Stimulated activated memory B cell treated with anti-CD40 and anti-IgM and Interleukin-4, amounts not matched to agents 10 μg/mL and 1 μg/mL and 100 μg/mL, for 72 hours (primary cell): ENCODE measurements at regions not wholly inside any gene's neighbourhood (a gene's known extent, or its start where the extent isn't known, plus 50 kb on each side); places are given as distances from the start of the nearest gene placed in this dataset.

ENCODE experiments used
- ATAC-seq: fragments of 150-1000 bp; cut with Tn5 transposase; 2 replicates; pipeline ENCODE4 v1.10.0; 2021
- H3K27ac Mint-ChIP-seq: one replicate; pipeline ENCODE4 v1.8.0; 2022; ENCODE audit warnings: mild to moderate bottlenecking, mixed read lengths
- H3K27me3 Mint-ChIP-seq: one replicate; pipeline ENCODE4 v1.8.0; 2022; ENCODE audit warnings: mixed read lengths
- H3K36me3 Mint-ChIP-seq: one replicate; pipeline ENCODE4 v1.8.0; 2022; ENCODE audit warnings: mixed read lengths
- H3K4me1 Mint-ChIP-seq: one replicate; pipeline ENCODE4 v1.8.0; 2022; ENCODE audit warnings: mixed read lengths
- H3K4me3 Mint-ChIP-seq: one replicate; pipeline ENCODE4 v1.8.0; 2022; ENCODE audit warnings: mild to moderate bottlenecking, moderate library complexity, mixed read lengths
- H3K9me3 Mint-ChIP-seq: one replicate; pipeline ENCODE4 v1.8.0; 2022; ENCODE audit warnings: mixed read lengths

DNA sequence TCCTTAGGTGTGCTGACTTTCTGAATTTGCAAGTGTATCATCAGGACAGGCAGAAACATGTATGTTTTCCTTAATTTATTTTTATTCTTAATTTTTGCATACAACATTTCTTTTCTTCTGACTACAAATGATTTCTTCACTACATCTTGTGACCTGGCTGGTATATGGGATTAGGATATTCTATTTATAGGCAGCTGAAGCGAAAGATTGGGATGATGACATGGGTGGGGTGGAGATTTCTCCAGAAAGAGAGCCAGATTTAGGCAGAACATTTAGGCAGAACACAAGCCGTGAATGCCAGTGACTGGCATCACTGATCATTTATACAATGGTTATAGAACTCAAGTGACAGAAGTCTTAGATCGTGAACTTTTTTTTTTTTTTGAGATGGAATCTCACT, 256.7 kb downstream of the KLF6 start:
- Mint-ChIP-seq H3K27ac (no peak overlapping the region), H3K4me3 (no peak overlapping the region), H3K27me3 (no peaks in the 10 kb centered on the region), H3K4me1 (no peaks in the 10 kb centered on the region), H3K36me3 (no peaks in the 10 kb centered on the region), H3K9me3 (no peaks in the 10 kb centered on the region)
- no peak for ATAC-seq

DNA sequence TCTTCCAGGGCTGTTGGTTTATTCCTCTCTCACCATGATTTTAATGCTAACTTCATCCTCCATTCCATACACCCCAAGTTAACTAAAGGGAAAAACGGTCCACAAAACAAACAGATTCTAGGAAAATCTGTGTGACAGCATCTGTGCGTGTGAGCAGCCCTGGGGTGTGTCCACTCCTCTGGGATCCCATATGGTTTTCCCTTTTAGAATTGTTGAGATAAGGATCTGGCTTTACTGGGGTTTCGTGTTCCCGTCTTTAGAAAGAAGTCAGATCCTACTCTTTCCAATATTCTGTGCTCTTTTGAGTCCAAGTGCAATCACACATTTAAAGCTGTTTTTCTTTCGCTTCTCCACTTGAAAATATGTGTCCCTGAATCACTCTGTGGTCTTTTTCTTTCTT, 257.1 kb downstream of the KLF6 start:
- Mint-ChIP-seq H3K4me3 (no peak overlapping the region), H3K9me3 (no peaks in the 10 kb centered on the region), H3K36me3 (no peaks in the 10 kb centered on the region), H3K27ac (no peak overlapping the region), H3K4me1 (no peaks in the 10 kb centered on the region), H3K27me3 (no peaks in the 10 kb centered on the region)
- ATAC-seq: no peak

DNA sequence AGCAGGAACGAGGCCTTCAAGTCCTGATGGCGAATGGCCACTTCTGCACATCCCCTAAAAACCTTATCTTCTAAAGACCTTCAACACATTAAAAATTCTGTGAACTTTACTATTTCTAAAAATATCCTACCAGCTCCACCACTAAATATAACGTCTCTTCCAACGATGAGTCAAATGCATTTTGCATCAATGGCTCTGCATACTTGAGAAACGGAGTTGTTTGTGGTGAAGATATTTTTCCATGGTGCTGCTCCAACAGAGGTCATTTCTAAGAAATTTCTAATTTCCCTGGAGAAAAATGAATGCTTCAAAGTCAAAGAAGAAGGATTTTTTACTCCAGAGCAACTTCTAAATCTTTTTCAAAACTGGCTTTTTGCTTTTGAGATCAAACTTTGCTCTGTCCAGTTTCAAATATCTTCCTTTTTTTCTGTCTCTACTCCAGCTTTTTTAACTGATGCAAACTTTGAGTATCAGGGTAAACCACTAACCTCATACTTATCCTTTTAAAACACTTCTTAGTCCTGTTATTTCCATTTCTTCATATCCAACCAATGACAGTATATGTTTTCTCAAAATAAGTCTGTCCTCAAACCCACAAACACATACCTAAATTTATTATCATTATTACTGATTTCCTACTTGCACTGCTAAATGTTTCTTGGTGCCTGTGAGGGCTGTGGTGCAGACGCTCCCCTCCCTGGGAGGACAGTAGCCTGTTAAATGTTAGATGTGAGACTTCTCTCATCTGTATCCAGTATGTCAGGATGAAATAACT, 258.1 kb downstream of the KLF6 start:
- H3K4me1 Mint-ChIP-seq: no peaks in the 10 kb centered on the region
- no peaks in the 10 kb centered on the region for H3K36me3 Mint-ChIP-seq
- ATAC-seq: no peak
- no peaks in the 10 kb centered on the region for H3K9me3 Mint-ChIP-seq
- H3K4me3 Mint-ChIP-seq: no peak overlapping the region
- H3K27me3 Mint-ChIP-seq: no peaks in the 10 kb centered on the region
- H3K27ac Mint-ChIP-seq: no peak overlapping the region

DNA sequence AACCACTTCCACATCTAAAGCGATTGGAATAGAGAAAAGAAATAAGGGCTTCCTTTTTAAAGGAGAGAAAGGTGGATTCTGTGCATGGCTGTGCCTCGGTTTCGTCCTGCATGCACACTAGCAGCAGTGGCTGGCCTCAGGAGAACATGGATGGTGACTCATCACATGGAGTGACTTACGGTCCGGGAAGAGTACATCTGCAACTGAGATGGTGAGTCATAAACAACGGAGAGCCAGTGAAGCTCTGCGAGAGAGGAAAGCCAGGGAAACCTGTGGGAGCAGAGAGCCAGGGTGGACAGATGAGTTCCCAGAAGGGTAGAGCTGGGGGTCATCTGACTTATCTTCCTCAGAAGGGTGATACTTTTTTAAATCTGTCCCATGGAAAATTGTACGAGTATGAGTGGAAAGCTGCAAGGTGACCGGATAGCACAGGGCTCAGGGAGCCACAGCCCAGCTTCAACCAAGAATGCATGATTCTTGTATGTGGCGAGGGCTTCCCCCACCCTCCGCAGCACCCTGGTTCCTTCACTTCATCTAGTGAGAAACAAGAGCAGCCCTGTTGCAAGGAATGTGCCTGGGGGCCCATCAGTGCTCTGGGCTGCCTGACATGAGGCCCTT, 259.1 kb downstream of the KLF6 start:
- H3K27ac Mint-ChIP-seq: no peak overlapping the region
- ATAC-seq: no peak
- no peak overlapping the region for H3K4me3 Mint-ChIP-seq
- no peaks in the 10 kb centered on the region for H3K4me1 Mint-ChIP-seq
- H3K27me3 Mint-ChIP-seq: no peaks in the 10 kb centered on the region
- no peaks in the 10 kb centered on the region for H3K9me3 Mint-ChIP-seq
- H3K36me3 Mint-ChIP-seq: no peaks in the 10 kb centered on the region

DNA sequence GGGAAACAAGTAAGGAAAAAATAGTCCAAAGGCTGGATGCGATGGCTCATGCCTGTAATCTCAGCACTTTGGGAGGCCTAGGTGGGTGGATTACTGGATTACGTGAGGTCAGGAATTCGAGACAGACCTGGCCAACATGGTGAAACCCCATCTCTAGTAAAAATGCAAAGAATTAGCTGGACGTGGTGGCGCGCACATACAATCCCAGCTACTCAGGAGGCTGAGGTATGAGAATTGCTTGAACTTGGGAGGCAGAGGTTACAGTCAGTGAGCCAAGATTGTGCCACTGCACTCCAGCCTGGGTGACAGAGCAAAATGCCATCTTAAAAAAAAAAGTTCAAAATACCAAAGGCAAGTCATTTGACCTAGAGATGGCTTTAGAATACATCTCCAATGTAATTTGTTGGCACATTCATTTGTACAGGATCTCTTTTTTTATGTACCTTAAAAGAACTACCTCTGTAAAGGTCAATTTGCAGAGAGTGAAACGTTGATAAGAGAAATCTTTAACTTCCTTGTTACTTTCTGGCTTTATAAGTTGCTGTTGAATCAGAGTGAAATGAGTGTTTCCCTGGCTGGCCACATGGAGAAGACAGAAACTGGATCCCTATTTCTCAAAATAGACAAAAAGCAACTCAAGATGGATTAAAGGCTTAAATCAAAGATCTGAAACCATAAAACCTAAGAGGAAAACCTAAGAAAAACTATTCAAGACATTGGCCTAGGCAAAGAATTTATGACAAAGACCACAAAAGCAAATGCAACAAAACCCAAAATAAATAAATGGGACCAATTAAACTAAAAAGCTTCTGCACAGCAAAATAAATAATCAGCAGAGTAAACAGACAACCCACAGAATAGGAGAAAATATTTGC, 260.7 kb downstream of the KLF6 start:
- H3K4me1 Mint-ChIP-seq: no peaks in the 10 kb centered on the region
- no peaks in the 10 kb centered on the region for H3K9me3 Mint-ChIP-seq
- no peak overlapping the region for H3K27ac Mint-ChIP-seq
- ATAC-seq: no peak
- H3K36me3 Mint-ChIP-seq: no peaks in the 10 kb centered on the region
- no peak overlapping the region for H3K4me3 Mint-ChIP-seq
- H3K27me3 Mint-ChIP-seq: no peaks in the 10 kb centered on the region

DNA sequence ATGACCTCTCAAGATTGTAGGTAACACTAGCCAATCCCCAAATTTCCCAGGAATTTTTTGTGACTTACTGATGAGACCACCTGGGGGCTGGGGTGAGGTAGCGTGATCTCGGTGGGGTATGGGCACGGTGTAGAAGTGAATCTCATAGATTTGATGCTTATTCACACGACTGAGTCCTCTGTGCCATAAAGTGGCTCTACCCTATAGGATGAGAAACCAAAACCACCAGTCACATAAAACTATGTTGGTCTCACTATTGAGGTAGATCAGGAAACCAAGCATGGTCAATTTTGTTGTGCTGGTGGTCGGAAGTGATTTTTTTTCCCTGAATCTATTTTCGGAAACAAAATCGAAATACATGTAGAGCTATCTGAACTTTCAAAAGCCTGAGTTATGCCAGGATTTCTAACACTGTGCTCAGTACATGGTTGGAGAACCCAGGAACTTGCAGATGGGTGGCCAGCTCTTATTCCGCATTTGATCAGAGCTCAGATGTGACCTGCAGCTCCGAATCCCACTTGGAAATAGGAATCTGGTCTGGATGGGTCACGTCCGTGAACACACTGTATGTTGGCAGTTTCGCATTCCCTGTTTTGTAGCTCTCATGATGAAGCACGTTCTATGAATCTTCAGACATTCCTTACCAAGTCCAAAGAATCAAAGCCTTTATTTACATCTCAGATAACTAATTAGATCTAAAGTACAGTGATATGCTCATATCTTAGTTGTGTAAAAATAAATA, 261.5 kb downstream of the KLF6 start:
- peaks cover 3% of the 10 kb centered on the region for H3K9me3 Mint-ChIP-seq
- no peaks in the 10 kb centered on the region for H3K4me1 Mint-ChIP-seq
- no peaks in the 10 kb centered on the region for H3K36me3 Mint-ChIP-seq
- H3K27ac Mint-ChIP-seq: no peak overlapping the region
- no peak overlapping the region for H3K4me3 Mint-ChIP-seq
- H3K27me3 Mint-ChIP-seq: no peaks in the 10 kb centered on the region
- ATAC-seq: no peak

DNA sequence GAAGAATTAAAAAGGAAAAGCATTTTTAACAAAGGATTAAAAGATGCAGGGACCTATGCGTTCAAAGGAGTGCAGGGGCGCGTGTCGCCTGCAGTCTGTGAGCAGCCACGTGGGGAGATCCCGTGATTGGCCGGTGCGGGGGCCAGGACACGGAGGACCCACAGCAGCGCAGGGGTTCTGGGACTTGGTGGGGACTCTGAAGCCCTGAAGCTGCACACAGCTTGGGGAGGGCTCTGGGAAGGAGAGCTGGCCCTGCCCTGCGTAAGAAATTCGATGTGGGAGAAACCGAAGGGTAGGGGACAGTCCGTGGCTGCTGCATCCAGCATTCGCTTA, 268.1 kb downstream of the KLF6 start:
- Mint-ChIP-seq H3K36me3 (no peaks in the 10 kb centered on the region), H3K27me3 (no peaks in the 10 kb centered on the region)
- no peak for ATAC-seq

DNA sequence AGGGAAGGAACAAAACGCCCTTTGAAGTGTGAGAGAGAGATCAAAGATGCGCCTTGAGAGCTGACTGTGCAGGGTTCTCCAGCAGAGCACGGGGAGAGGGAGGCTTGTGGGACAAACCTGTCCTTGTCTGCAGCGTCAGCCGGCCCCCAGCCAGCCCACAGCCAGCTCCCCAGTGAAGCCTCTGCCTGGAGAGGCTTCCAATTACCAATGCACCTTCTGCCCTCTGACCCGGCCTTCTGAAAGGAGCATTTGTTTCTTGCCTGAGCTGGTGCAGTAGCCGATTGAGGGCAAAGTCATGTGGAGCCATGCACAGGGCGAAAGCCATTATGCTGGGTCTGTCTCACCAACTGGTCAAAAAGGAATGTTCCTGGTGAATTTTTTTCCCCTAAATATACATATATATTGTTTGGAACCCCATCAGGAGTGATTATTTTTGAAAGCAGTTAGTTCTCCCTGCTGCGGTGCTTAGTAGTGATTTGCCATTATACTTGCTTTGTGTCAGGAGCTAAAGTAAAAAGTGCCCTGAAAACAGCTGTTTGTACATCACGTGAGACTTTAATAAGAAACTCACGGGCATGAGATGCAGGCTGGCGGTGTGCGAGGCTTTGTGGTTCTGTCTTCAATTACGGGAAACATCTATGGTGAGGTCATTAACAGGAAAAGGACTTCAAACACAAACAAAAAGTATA, 268.6 kb downstream of the KLF6 start:
- ATAC-seq: no peak
- H3K9me3 Mint-ChIP-seq: peaks cover 3% of the 10 kb centered on the region
- no peaks in the 10 kb centered on the region for H3K27me3 Mint-ChIP-seq
- H3K27ac Mint-ChIP-seq: no peak overlapping the region
- H3K36me3 Mint-ChIP-seq: no peaks in the 10 kb centered on the region
- H3K4me3 Mint-ChIP-seq: no peak overlapping the region
- peaks cover 4% of the 10 kb centered on the region for H3K4me1 Mint-ChIP-seq

More for the DNA sequence above, 268.1 kb downstream of the KLF6 start:
- Mint-ChIP-seq H3K4me1 (no peaks in the 10 kb centered on the region), H3K27ac (no peak overlapping the region), H3K4me3 (no peak overlapping the region), H3K9me3 (peaks cover 3% of the 10 kb centered on the region)

DNA sequence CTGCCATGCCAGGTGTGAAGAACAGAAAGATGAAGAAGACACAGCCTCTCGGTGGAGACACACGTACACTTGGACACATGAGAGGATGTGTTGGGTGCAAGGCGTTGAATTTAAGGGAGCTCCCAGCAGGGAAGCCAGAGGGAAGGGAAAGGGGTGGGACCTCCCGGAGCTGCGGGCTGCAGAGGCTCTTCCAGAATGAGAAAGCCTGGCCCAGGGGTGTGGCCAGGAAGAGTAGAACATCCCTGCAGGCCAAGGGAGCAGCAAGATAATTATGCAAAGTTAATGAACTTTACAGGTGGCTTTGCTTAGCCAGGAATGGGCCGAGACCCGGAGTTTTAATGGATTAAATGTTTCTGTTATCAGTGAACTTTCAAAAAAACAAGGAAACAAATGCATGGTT, 270.3 kb downstream of the KLF6 start:
- Mint-ChIP-seq H3K27me3 (no peaks in the 10 kb centered on the region), H3K9me3 (peaks cover 3% of the 10 kb centered on the region), H3K27ac (no peak overlapping the region), H3K4me1 (peaks cover 5% of the 10 kb centered on the region), H3K36me3 (no peaks in the 10 kb centered on the region), H3K4me3 (no peak overlapping the region)
- no peak for ATAC-seq

DNA sequence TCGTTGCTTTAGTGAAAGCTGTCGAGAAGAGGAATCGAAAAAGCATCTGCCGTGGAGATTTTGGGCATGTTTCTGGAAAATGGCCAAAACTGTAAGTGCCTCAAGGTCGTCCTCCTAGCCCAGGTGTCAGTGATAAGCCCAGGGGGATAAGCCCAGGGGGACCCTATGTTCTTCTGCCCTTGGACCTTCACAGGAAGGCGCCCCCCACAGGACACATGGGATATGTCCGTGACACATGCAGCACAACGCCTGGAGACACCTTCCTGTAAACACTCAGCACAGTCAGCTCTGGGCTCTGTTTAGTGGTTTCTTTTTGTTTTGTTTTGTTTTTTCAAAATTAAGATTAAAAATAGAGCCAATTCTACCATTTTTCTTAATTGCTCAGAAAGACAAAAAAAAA, 272.7 kb downstream of the KLF6 start:
- peaks cover 2% of the 10 kb centered on the region for H3K9me3 Mint-ChIP-seq
- no peak overlapping the region for H3K4me3 Mint-ChIP-seq
- no peak overlapping the region for H3K27ac Mint-ChIP-seq
- peaks cover 5% of the 10 kb centered on the region for H3K4me1 Mint-ChIP-seq
- H3K36me3 Mint-ChIP-seq: no peaks in the 10 kb centered on the region
- no peak for ATAC-seq
- H3K27me3 Mint-ChIP-seq: no peaks in the 10 kb centered on the region

DNA sequence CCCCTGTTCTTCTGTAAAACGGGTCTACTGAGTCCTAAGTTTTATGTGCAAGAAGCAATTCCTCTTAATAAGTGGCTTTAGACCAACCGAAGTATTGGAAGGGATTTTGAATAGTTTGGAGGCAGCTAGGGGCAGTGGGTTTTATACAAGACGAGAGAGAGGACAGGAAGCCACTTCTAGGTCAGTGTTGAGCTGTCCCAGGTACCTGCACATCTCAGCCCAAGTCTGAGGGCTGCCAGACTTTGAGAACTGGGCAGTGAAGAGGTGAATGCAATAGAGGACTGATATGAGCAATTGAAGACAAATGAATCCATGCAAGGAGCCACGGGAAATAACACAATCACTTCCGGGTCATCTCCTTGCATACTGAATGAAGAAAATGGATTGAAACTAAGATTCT, 273.5 kb downstream of the KLF6 start:
- H3K4me3 Mint-ChIP-seq: no peak overlapping the region
- ATAC-seq: no peak
- peaks cover 2% of the 10 kb centered on the region for H3K9me3 Mint-ChIP-seq
- H3K27me3 Mint-ChIP-seq: no peaks in the 10 kb centered on the region
- H3K36me3 Mint-ChIP-seq: no peaks in the 10 kb centered on the region
- peaks cover 5% of the 10 kb centered on the region for H3K4me1 Mint-ChIP-seq
- H3K27ac Mint-ChIP-seq: no peak overlapping the region

DNA sequence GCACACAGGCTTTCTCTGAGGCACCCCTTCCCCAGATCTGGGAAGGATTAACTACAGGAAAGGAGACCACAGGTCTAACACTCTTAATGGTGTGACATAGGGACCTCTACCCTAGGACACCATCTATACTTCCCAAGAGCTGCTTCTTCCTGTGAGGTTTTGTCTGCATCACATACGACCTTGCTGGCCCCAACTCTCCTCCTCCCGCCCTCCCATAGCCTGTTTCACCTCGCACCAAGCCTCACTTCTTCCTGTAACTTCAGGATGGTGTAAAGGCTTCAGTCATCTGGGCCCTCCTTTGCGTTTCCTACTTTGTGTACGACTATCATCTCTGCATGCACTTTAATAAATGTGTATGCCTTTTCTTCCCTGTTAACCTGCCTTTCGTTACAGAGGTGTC, 274.3 kb downstream of the KLF6 start:
- Mint-ChIP-seq H3K9me3 (peaks cover 2% of the 10 kb centered on the region), H3K27me3 (no peaks in the 10 kb centered on the region), H3K4me1 (peaks cover 5% of the 10 kb centered on the region), H3K4me3 (no peak overlapping the region), H3K36me3 (no peaks in the 10 kb centered on the region), H3K27ac (no peak overlapping the region)
- no peak for ATAC-seq

DNA sequence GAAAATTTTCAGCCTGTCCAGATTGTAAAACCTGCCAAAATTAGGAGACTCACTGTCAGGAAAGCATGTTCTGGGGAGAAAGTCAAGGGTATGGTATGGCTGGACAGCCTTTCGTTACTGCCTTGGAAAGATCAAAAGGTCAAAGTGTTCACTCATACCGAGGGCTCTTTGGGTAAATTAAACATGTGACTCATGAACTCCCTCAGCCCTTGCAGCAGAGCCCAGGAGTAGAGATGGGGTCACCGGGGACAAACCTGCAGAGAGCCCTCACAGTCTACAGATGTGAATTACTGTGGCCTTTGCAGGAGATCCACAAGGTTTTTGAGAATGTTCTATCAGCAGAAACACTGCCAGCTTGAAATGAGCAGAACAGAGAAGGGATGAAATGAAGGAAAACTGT, 275.7 kb downstream of the KLF6 start:
- H3K9me3 Mint-ChIP-seq: peaks cover 2% of the 10 kb centered on the region
- H3K4me1 Mint-ChIP-seq: peaks cover 5% of the 10 kb centered on the region

DNA sequence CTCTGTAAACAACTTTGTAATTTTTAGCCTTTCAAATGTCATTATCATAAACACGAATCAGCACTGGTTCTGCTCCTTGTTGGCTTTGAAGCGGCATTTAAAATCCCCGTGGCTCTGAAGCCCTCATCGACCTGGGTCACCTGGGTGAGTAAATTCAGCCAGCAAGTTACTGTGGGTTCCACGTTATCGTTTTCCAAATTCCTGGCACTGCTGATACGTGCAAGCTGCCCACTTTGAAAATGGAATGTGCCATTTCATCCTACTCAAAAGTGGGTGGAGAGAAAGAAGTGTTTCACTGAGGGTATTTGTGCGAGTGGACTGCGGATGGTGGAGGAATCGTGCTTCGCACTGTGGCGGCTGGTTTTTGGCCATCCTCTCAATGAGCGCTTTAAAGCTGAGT, 281.7 kb downstream of the KLF6 start:
- no peak for ATAC-seq
- H3K27me3 Mint-ChIP-seq: no peaks in the 10 kb centered on the region
- H3K9me3 Mint-ChIP-seq: peaks cover 2% of the 10 kb centered on the region
- H3K27ac Mint-ChIP-seq: no peak overlapping the region
- H3K4me3 Mint-ChIP-seq: no peak overlapping the region
- no peaks in the 10 kb centered on the region for H3K4me1 Mint-ChIP-seq
- H3K36me3 Mint-ChIP-seq: no peaks in the 10 kb centered on the region

More for the DNA sequence above, 275.7 kb downstream of the KLF6 start:
- Mint-ChIP-seq H3K27me3 (no peaks in the 10 kb centered on the region), H3K27ac (no peak overlapping the region), H3K4me3 (no peak overlapping the region), H3K36me3 (no peaks in the 10 kb centered on the region)
- ATAC-seq: no peak

DNA sequence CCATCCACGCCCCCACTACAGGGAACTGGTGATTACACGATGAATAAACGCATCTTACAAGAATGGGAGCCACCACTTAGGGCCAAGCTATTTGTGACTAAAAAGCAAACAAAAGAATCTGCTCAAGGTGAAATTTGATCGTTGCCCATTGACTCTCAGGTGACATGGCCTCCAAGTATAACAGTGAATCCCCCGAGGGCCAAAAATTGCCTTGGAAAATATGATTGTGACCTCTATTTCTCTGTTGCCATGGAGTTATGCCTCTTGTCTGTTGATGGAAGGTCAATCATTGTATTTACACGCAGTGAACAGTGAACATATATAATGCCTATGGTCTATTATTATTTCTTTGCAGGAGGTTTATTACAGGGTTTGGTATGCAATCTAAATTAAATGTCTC, 282.3 kb downstream of the KLF6 start:
- H3K4me1 Mint-ChIP-seq: no peaks in the 10 kb centered on the region
- H3K27me3 Mint-ChIP-seq: no peaks in the 10 kb centered on the region
- H3K27ac Mint-ChIP-seq: no peak overlapping the region
- no peaks in the 10 kb centered on the region for H3K9me3 Mint-ChIP-seq
- no peak overlapping the region for H3K4me3 Mint-ChIP-seq
- H3K36me3 Mint-ChIP-seq: no peaks in the 10 kb centered on the region
- no peak for ATAC-seq
